ENCODE measurements at regions not wholly inside any gene's neighbourhood (a gene's known extent, or its start where the extent isn't known, plus 50 kb on each side); places are given as distances from the start of the nearest gene placed in this dataset.

GRCh38 chr16:85376292-85377095 lies 236.6 kb upstream of the GSE1 start:
- Histone ChIP-seq H4K91ac (ENCODE audit: insufficient read depth, low read depth, low read length) (no peak overlapping the region), H3K4me1 (ENCODE audit: control insufficient read depth, insufficient read depth, low read length) (peaks cover 19% of the 10 kb centered on the region), H3K4ac (ENCODE audit: low read depth, low read length) (no peak overlapping the region), H3K27ac (ENCODE audit: insufficient read depth, low read length) (no peak overlapping the region), H2BK20ac (ENCODE audit: low read depth, low read length) (no peak overlapping the region), H2BK5ac (ENCODE audit: low read depth, low read length, poor library complexity, severe bottlenecking) (no peak overlapping the region), H2BK15ac (ENCODE audit: low read depth, low read length) (no peak overlapping the region), H3K56ac (ENCODE audit: extremely low read depth, insufficient read depth, low read length) (no peak overlapping the region), H3K27me3 (ENCODE audit: control insufficient read depth, insufficient read depth, low read length) (no peaks in the 10 kb centered on the region), H3K9me3 (ENCODE audit: control insufficient read depth, insufficient read depth, low read length) (no peaks in the 10 kb centered on the region), H3K79me1 (ENCODE audit: low read depth in 1 of 2, low read length in 2 of 2) (peaks cover 16 to 67% of the 10 kb centered on the region in 2 experiments), H3K18ac (ENCODE audit: low read depth, low read length) (no peak overlapping the region), H4K8ac (ENCODE audit: low read depth in 2 of 2, low read length in 2 of 2) (no peak overlapping the region), H2AK9ac (replicated peaks; ENCODE audit: low read depth, low read length, poor library complexity) (peak overlapping the region; percentile 5), H4K5ac (ENCODE audit: low read depth, low read length) (no peak overlapping the region), H2AK5ac (ENCODE audit: low read depth, low read length) (0 out of 2 replicates have a peak overlapping the region, but pooled peaks have one; percentile 16), H3K4me3 (ENCODE audit: insufficient read depth, low read depth, low read length) (no peak overlapping the region), H3K9ac (ENCODE audit: low read depth, low read length) (no peak overlapping the region), H3K23ac (ENCODE audit: low read depth, low read length) (no peak overlapping the region), H4K20me1 (ENCODE audit: insufficient read depth, low read length) (peaks cover 56% of the 10 kb centered on the region), H3K9me1 (ENCODE audit: insufficient read depth, low read length) (peaks cover 17% of the 10 kb centered on the region), H2AFZ (replicated peaks; ENCODE audit: low read length, poor library complexity) (no peak overlapping the region), H3K4me2 (ENCODE audit: low read depth, low read length) (no peak overlapping the region), H3K14ac (replicated peaks; ENCODE audit: low read depth, low read length) (no peak overlapping the region), H2BK120ac (ENCODE audit: low read depth, low read length) (no peak overlapping the region), H3K36me3 (ENCODE audit: control insufficient read depth, insufficient read depth, low read length) (no peaks in the 10 kb centered on the region)
- no peak for ATAC-seq (ENCODE audit: low read depth)
- ChIA-PET CTCF (no interaction called here), POLR2A (ENCODE audit: unreplicated experiment) (no interaction called here)
- intact Hi-C loops (cut with micrococcal nuclease) = no loop called here
- BruUV-seq (replicated peaks) = no TSS peak
- WGBS, 2 experiments (ENCODE audit: extremely low coverage in 2 of 2, insufficient read length in 1 of 2) = 83% methylated on average over 18 of the region's 29 CpGs; no CpG with 5 or more reads in 1 of the 2 experiments
- TF ChIP-seq MAFK (IDR thresholded peaks at IDR 0.05; ENCODE audit: low read depth, low read length) = no peak
- no peak for TF ChIP-seq SMC3 (IDR thresholded peaks at IDR 0.05; ENCODE audit: low read depth, low read length)
- TF ChIP-seq CTCF (conservative IDR thresholded peaks at IDR 0.05; ENCODE audit: low read depth, low read length) = no peak
- no peak for TF ChIP-seq CEBPB (IDR thresholded peaks at IDR 0.05; ENCODE audit: low read depth, low read length)
- TF ChIP-seq FOS (IDR thresholded peaks at IDR 0.05; ENCODE audit: low read depth, low read length) = no peak
- TF ChIP-seq ELK1 (IDR thresholded peaks at IDR 0.05; ENCODE audit: borderline replicate concordance, low read depth, low read length) = no peak
- no peak for TF ChIP-seq USF2 (IDR thresholded peaks at IDR 0.05; ENCODE audit: low read depth, low read length)
- no peak for TF ChIP-seq RFX5 (IDR thresholded peaks at IDR 0.05; ENCODE audit: low read depth, low read length)
- TF ChIP-seq MAZ (IDR thresholded peaks at IDR 0.05; ENCODE audit: borderline replicate concordance, low read depth, low read length) = no peak
- no peak for TF ChIP-seq BHLHE40 (IDR thresholded peaks at IDR 0.05; ENCODE audit: low read depth, low read length)
- TF ChIP-seq POLR2A (IDR thresholded peaks at IDR 0.05; ENCODE audit: low read depth, low read length) = no peak
- no peak for TF ChIP-seq CHD1 (IDR thresholded peaks at IDR 0.05; ENCODE audit: low read depth, low read length)
- no peak for TF ChIP-seq NFE2L2 (IDR thresholded peaks at IDR 0.05; ENCODE audit: low read depth, low read length)
- no peak for TF ChIP-seq MXI1 (IDR thresholded peaks at IDR 0.05; ENCODE audit: borderline replicate concordance, low read depth, low read length)
- dilution Hi-C loops (cut with HindIII; ENCODE audit: low sequenced_read_pairs, unreplicated experiment) = no loop called here
- no peak for DNase-seq
- in situ Hi-C loops (cut with MboI; ENCODE audit: low sequenced_read_pairs) = no loop called here

Data from IMR-90 (cell line).